GM19238 (cell line): ENCODE measurements at regions not wholly inside any gene's neighbourhood (a gene's known extent, or its start where the extent isn't known, plus 50 kb on each side); places are given as distances from the start of the nearest gene placed in this dataset.

Source experiments
- DNase-seq: peaks from one replicate; pipeline ENCODE4 v3.0.0; 2011; ENCODE audit warnings: low spot score; ENCODE audit not compliant: insufficient read length

GRCh38 chr3:116848248-116848829, 138.8 kb downstream of the TUSC7 start:
- no peak for DNase-seq

- no peak for DNase-seq
Measured at GRCh38 chr3:116849261-116849688, 139.7 kb downstream of the TUSC7 start.

DNA sequence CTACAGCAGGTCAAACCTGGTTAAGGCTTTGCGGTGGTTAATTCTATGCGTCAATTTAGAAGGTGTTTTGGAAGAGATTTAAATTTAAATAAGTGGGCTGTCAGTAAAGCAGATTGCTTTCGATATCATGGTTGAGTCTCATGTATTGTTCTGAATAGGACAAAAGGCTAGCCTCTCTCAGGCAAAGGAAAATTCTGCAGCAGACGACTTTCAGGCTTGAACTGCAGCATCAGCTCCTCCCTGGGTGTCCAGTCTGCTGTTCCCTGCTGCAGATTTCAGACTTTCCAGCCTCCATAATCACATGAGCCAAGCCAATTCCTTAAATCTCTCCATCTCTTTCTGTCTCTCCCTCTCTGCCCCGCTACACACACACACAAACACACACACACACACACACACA, 143.2 kb downstream of the TUSC7 start:
- no peak for DNase-seq

DNA sequence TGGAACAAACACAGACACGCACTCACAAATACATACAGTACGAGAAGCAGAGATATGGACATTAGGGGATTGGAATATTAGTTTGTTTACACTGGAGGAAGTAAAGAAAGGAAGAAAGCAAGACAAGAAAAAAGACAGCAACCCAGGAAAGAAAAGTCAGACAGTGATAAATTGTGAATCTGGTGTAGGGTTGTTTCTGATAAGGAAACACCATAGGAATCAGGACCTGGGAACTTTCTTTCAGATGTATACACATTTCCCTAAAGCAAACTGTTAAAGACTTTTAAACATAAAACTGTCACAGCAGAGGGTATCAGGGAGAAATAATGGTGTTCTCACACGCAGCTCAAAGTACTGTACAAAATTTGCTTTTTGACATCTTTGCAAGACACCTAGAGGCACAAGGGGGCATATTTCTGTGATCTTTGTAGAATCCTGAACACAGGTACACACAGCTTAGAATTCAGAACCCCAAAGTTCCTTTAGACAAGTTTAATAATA, 153.7 kb downstream of the TUSC7 start:
- no peak for DNase-seq

DNA sequence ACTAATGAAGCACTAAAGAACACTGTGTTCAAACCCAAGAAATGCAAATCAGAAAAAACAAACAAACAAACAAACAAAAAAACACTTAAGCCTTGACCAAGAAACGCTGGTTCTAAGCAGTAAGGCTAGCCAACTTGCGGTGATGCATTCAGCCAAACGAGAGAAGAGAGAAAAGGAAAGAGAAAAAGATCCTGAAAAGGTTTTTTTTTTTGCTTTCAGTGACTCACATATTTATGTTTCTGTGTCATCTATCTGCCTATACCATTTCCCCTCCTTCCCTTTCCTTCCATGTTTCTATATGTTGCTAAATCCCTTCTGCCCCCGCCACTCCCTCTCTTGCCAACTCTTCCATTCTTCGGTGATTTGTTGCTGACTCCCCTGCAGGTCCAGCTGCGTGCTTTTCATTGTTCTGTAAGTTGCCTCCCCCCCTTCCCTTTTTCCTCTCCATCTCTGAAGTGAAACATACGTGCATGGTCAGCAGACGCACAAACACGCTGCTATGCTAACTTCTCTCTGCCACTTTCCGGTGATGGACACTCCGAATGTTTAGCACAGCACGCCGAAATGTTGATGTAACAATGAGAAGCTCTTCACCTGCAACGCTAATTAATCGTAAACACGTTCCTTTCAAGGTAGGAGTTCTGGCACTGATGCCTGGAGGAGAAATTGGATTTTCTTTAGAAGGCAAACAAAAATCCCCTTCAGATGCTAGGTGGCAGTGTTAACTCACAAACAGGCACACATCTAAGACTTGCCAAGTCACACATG, 154.4 kb downstream of the TUSC7 start:
- no peak for DNase-seq

GRCh38 chr3:116864590-116864927, 155.0 kb downstream of the TUSC7 start:
- DNase-seq: no peak

DNA sequence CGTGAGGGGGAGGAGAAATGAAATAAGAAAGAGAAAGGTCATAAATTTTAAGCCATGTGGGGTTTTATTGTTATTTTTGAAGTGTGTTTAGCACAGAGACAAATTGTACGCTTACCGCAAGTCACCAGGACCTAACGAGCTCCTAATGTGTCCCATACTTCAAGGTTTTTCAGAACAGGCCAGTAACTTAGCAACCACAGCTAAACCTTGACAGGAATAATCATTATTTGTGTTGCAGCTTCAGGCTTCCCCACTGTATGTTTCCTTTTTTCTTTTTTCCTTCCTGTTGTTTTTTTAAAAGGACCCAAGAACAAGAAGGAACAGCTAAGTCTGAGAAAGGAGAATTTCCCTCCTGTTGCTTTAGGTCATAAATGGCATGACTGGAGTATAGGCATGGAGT, 160.8 kb downstream of the TUSC7 start:
- DNase-seq: no peak

GRCh38 chr3:116871905-116872304, 162.3 kb downstream of the TUSC7 start:
- DNase-seq: no peak

- no peak for DNase-seq
Measured at GRCh38 chr3:116872688-116873087, 163.1 kb downstream of the TUSC7 start.

- no peak for DNase-seq
Measured at GRCh38 chr3:116873142-116873541, 163.6 kb downstream of the TUSC7 start.

DNA sequence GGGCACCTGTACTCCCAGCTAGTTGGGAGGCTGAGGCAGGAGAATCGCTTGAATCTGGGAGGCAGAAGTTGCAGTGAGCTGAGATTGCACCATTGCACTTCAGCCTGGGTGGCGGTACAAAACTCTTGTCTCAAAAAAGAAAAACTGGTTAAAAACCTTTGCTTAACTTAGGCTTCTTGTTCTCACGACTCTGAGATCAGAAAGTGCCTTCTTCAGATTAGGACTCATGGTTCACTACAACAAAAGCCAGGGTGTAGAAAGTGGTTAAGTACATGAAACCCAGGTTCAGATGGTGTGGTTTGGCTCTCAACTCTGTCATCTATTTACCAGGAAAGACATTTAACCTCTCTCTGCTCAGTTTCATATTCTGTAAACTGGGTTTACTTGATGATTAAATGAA, 168.4 kb downstream of the TUSC7 start:
- DNase-seq: no peak

DNA sequence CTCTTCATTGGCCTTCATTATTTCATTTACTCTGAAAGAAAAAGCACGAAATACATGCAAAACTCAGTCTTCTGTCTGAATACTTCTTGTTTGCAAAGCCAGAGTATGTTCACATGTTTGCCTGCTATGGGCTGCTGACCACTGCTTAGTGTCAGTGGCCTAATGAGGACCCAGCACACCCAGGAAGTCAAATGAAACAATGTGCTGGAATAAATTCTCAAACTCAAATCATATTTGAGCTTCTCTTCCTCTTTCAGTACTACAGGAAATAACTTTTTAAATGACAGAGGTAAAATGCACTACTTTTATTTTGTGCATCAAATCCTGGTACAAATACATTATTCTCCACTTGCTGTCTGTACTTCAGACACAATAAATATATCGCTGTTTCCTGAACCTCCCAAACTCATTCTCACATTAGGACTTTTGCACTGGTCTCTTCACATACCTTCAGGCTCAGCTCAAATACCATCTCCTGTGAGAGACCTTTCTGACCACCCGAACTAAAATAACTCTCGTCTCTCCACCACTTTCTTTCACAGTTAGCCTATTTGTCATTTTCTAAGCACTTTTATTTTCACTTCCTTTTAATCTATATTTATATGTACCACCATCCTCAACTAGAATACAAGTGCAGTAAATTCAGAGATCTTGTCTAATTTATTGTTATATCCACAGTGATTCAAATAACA, 176.8 kb downstream of the TUSC7 start:
- no peak for DNase-seq

DNA sequence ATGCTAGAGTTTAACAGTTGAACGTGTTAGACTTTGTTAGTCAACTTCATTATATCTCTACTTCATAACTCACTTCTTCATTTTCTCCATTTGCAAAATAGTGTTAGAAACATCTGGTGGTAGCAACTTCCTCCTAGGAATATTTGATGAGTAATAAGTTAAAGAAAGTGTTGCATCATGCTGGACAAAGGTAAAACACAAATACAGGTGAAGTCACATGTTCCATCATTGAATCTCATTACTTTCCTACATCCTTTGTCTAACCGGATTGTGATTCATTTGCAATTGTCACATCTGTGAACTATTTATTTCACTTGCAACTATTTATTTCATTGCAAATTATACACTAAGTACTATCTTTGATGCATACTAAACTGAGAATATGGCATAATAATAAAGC, 186.5 kb downstream of the TUSC7 start:
- no peak for DNase-seq

DNA sequence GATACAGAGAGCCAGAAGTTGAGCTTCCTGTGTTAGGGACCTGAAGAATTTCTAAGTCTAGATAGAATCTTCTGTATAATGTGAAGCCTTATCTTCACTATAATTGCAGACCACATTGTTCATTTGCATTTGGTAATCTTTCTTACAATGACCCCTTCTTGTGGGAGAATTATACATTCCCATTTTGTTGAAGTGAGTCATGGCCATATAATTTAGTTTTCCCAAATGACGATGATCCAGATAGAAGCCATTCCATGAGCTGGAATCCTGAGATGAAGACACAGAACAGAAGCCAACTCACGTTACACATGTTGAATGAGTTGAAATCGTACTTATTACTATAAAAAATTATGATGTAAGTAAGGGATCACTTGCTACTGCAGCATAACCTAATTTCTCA, 187.8 kb downstream of the TUSC7 start:
- DNase-seq: no peak

DNA sequence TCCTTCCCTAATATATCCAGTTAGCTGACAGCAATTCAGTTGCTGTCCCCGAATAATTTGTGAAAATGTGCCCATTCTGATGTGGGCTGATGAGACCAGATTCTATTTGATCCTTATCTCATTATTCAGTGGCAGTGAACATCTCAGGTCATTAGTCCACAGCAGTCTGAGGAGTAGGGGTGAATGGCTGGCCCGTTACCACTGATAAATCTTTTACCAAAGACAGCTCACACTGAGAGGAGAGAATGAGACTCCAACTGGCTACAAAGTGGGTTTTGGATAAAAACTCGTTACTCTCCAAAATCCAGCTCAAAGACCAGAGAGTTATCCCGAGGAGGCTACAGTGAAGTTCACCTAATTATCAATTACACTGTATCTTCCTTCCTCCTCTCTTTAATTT, 189.7 kb downstream of the TUSC7 start:
- no peak for DNase-seq

DNA sequence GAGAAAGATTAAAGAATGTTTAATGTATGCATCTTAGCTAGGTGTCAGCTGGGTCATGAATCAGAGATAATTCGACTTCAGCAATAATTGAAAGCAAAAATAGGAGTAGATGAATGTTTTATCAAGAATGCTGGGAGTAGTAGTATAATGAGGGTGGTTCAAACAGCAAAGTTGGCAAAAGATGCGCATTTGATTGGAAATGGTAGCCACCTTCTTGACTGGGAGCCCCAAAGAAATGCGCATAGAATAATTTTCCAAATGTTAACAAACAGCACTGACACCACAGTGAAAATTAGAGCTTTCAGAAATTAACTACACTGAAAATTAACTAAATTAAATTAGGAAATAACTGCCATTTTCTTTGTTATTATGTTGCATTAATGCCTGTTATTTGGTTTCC, 195.8 kb downstream of the TUSC7 start:
- DNase-seq: no peak

- no peak for DNase-seq
Measured at GRCh38 chr3:116905794-116906193, 196.2 kb downstream of the TUSC7 start.

DNA sequence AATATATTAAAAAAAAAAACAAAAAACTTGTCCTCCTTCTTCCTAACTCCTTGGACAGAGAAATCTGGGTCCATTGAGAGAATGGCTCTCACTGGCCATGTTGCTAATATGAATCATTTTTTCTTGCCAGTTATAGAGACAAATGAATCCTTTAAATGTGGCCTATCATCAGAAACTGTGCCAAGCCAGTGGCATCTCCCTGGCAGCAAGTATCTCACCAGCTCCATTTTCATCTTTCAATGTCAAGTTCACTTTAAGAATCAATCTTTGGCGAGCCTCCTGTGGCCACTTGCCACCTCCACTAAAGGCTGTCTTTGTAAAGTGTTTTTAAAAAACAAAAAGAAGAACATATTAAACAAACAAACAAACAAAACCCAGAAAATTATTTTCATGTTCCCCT, 202.5 kb downstream of the TUSC7 start:
- DNase-seq: no peak

DNA sequence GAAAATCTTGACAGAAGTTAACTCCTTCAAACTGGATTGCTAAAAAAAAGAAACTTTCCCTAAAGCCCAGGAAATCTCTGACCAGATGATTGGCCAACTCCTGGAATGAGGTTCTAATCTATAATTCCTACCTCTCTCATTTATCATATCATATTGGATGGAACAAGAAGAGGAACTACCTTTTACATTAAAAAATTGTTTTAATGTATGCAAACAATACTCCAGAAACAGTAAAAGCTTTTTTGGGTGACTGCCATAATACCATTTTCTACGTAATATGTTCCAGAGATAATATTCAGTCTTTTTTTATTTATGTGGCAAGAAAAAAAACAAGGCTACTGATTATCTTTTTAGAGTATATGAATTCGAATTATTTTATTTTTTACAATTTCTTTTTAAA, 204.4 kb downstream of the TUSC7 start:
- DNase-seq: no peak

DNA sequence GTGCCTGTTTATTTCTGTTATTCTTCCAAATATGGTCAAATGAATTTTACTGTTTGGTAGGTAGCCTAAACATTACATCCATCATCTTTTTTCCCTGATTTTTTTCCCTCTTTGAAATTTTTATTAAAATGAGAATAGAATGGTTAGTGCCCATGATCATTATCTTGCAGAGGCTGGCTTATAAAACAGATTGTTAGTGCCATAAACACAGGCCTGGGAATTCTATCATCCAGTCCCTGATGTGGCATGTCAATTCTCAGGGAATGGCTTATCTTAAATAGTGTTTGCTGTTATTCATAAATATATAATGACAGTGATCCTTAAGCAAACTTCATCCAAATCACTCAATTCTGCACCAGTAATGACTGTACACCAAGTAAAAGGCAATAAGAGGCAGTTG, 207.3 kb downstream of the TUSC7 start:
- no peak for DNase-seq

DNA sequence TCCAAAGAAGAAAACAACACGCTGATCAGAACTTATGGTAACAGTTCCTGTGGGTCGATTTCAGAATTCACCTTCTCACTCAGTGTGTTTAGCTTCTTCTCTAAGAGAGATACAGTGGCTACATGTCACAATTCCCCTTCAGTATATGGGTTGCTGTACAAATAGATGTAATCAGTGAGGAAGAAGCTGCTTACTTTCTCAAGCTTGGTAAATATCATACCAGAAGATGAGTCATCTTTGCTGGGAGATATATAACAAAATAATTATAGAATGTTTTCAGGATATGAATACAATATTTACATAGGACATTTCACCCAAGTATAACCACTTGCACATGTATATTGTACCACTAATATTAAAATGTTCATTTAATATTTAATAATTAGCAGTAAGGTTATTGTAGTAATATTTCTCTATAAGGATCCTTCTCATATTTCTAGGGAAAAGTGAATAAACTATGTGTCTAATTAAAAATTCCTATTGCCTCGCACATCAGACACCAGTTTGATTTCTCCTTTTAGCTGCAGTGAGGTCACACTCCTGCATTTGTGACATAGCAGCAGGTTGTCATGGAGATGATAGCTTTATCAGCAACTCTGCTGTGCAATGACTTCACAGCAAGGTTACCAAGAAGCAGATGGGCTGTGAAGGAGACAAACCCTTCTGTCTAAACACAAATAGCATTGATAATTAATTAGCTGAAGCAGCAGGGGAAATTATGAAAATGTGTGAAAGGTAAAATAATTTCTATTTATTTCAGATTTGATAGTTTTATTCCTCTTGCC, 211.4 kb downstream of the TUSC7 start:
- DNase-seq: no peak

DNA sequence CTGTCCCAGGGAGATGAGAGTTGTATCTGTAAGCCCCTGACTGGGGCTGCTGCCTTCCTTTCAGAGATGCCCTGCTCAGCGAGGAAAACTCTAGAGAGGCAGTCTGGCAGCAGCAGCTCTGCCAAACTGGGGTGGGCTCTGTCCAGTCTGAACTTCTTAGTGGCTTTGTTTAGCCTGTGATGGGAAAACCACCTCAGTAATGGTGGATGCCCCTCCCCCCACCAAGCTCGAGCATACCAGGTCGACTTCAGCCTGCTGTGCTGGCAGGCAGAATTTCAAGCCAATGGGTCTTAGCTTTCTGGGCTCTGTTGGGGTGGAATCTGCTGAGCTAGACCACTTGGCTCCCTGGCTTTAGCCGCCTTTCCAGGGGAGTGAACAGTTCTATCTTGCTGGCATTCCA, 218.3 kb downstream of the TUSC7 start:
- no peak for DNase-seq
